ENCODE measurements at regions not wholly inside any gene's neighbourhood (a gene's known extent, or its start where the extent isn't known, plus 50 kb on each side); places are given as distances from the start of the nearest gene placed in this dataset.

DNA sequence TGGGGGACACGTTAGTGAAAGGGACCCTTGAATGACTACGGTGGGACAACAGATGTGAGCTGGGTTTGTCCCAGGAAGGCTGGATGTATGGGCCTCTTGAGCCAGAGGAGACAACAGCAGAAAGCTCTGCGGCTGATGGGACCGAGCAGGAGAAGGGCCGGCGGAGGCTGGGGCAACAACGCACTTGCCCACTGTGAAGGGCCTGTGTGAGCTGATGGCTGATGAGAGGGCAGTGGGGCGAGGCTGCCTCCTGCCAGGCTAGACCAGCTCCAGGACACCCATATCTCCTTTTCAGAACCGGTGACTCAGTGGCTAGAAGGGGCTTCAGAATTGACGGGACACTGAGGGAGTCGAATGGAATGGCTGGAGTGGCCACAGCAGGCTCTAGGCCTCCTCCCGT is 250.1 kb downstream of the SEC14L1 start:
- DNase-seq (ENCODE audit: low read depth in 3 of 3, low spot score in 2 of 3): no peak

DNA sequence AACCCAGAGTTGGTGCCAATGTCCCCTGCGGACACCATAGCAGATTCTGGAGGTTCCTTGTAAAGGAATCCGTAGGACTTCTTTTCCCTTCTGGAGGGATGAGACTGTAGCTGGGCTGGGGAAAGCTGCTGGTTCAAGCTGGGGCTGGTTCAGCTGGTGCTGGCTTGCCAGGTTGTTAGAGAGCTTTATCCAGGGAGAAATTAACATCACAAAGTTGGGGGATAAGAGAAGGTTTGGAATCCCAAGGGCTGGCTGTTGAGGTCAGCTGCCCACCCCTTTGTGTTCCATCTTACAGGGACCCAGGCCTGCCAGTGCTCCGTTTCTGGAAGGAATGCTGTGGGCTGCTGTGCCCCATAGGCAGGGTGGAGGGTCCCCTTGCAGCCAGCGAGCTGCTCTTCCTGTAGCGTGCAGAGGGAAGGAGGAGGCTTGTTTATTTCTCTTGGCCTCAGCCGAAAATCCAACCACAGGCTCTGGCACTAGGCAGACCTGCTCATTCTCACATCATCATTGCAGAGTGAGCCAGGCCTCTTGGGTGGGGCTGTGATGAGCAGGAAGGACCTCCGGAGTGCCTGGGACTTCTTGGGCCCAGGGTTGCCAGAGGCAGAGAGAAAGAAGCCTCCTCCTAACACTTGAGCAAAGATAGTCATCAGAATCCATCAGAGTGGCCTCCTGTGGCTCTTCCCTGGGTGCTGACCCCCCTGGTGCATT is 251.1 kb downstream of the SEC14L1 start:
- DNase-seq (ENCODE audit: low read depth in 3 of 3, low spot score in 2 of 3): no peak

DNA sequence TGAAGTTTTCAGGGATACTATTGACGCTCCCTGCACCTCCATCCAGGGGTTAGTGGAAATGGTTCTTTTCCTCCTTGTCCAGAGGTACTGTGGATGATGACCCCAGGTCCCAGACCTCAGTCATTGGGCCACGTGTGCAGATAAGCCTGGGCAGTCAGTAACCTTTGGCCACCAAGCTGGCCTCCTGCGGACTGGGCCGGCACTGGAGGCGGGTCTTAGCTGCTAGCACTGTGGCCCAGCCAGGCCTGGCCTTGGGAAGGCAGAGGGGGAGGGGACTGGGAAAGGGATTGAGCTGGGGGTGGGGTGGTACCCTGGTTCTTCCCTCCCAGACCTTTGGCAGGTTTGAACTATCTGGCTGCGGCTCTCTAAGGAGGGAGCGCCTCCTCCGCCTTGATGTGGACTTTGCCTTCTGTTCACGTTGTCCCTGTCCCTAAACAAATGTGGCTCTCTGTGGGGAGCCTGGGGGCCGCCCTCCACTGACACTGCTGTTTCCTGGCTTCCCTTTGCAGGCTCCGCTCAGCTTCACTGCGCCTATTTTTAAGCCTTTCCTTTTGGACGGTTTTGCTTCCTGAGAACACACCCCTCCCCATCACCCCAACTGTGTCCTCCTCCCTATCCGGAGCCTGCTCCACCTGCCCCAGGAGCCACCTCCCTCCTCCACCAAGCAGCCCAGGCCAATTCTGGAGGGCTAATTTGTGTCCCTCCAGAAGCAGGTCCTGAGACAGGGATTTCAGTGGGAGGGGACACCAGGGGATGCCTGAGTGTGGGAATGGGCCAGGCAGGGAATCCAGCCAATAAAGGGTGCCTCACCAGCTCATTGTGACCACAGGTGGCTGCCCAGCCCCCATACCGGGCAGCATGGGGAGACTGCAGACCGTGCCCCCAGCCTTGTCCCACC is 251.9 kb downstream of the SEC14L1 start:
- no peak for DNase-seq (ENCODE audit: low read depth in 3 of 3, low spot score in 2 of 3)

DNA sequence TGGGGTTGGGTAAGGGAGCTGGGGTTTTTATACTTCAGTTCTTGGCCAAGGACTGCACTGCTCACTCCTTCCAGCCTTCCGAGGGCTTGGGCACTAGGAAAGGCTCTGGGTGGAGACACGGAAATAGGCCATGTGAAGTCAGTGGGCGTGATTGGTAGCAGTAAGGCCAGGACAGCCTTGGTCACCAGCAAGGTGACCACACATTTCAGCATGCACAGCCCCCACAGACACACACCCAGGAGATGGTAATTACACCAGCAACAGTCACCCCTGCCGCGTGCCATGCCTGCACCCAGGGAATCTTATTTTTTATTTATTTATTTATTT is 252.5 kb downstream of the SEC14L1 start:
- no peak for DNase-seq (ENCODE audit: low read depth in 3 of 3, low spot score in 2 of 3)

- DNase-seq (ENCODE audit: low read depth in 3 of 3, low spot score in 2 of 3): no peak
These were observed 253.2 kb downstream of the SEC14L1 start for GRCh38 chr17:77393867-77394539.

DNA sequence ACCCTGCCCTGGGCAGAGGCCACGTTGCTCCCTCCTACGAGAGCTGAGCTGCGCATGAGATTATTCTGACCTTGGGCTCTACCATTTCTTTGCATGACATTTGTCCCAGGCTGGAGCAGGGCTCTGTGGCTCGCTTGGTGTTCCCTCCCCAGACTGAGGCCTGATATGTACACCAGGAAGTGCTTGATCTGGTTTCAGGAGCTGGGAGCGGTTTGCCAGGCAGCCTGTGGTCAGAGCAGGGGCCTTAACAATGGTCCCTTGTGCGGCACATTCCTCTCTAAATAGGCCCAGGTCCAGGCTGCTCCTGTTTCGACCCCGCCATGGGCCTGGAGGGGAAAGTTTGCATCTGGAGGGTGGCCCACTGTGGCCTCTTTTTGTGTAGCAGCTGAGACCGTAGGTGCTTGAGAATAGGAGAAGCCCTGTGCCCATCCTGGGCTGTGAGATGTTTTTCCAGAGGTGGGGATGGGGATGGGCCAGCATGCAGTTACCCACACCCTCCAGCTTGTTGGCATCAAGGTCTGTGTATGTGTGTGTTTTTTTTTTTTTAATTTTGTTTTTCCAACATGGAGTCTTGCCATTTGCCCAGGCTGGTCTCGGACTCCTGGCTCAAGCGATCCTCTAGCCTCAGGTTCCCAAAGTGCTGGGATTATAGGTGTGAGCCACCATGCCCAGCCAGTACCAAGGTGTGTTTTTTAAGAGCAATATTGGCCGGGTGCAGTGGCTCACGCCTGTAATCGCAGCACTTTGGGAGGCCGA is 253.9 kb downstream of the SEC14L1 start:
- DNase-seq (ENCODE audit: low read depth in 3 of 3, low spot score in 2 of 3): no peak

GRCh38 chr17:77395501-77396048 is 254.8 kb downstream of the SEC14L1 start:
- no peak for DNase-seq (ENCODE audit: low read depth in 3 of 3, low spot score in 2 of 3)

GRCh38 chr17:77396610-77397009 is 255.8 kb downstream of the SEC14L1 start:
- DNase-seq (ENCODE audit: low read depth in 3 of 3, low spot score in 2 of 3): no peak

DNA sequence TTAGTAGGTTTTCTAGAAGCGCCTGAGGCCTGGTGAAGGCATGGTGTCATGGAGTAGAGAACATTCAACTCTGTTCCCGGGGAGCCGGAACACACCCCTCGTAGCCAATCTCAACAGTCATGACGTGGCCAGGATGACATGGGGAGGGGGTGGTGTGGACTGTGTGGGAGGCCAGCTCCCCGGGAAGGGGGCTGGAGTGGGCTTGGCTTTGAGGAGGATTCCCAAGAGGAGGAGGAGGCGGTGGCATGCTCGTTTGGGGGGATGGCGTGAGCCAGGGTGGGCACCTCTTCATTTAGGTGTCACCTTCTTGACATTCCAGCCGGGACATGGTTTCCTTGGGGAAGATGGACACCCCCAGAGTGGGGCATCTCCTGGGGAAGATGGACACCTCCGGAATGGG is 257.5 kb downstream of the SEC14L1 start:
- no peak for DNase-seq (ENCODE audit: low read depth in 3 of 3, low spot score in 2 of 3)

- no peak for DNase-seq (ENCODE audit: low read depth in 3 of 3, low spot score in 2 of 3)
These were observed 258.7 kb downstream of the SEC14L1 start for GRCh38 chr17:77399319-77399957.

GRCh38 chr17:77400445-77400870 is 259.7 kb downstream of the SEC14L1 start:
- DNase-seq (ENCODE audit: low read depth in 3 of 3, low spot score in 2 of 3): no peak

DNA sequence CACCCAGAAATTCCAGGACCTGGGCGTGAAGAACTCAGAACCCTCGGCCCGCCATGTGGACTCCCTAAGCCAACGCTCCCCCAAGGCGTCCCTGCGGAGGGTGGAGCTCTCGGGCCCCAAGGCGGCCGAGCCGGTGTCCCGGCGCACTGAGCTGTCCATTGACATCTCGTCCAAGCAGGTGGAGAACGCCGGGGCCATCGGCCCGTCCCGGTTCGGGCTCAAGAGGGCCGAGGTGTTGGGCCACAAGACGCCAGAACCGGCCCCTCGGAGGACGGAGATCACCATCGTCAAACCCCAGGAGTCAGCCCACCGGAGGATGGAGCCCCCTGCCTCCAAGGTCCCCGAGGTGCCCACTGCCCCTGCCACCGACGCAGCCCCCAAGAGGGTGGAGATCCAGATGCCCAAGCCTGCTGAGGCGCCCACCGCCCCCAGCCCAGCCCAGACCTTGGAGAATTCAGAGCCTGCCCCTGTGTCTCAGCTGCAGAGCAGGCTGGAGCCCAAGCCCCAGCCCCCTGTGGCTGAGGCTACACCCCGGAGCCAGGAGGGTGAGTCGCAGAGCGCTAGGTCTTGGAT is 261.5 kb downstream of the SEC14L1 start:
- no peak for DNase-seq (ENCODE audit: low read depth in 3 of 3, low spot score in 2 of 3)

- DNase-seq (ENCODE audit: low read depth in 3 of 3, low spot score in 2 of 3): no peak
These were observed 263.1 kb downstream of the SEC14L1 start for GRCh38 chr17:77403854-77404253.

DNA sequence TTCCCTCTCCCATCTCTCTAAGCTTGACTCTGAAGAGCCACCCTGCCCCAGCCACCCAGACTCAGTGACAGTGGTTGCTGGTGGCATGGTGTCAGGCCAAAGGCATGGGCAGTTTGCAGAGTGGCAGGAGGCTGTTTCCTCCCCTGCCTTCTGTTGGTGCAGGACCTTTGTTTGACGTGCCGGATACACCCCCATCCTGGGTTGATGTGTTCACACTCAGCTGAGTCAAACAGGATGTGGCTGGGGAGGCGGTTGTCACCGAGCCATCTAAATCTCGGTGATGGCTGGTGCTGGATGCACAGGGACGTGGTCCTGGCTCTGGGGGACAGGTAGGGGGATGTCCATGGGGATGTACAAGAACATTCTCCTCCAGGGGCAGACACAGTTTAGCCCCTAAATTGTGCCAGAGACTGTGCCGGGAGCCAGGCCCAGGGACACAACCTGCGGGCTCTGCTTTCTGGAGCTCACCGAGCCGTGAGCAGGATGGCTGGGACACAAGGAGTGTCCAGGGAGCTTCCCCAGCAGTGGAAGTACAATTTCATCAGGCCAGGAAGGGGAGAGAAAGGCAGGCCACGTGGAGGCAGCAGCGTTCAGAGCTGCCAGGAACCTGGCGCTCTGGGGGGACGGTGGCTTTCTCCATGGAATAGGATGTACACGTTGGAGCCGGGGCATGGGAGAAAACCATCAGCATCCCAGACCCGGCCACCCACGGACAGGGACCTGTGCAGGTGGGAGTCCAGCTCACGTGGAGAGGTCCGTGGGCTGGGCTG is 264.2 kb downstream of the SEC14L1 start:
- no peak for DNase-seq (ENCODE audit: low read depth in 3 of 3, low spot score in 2 of 3)

DNA sequence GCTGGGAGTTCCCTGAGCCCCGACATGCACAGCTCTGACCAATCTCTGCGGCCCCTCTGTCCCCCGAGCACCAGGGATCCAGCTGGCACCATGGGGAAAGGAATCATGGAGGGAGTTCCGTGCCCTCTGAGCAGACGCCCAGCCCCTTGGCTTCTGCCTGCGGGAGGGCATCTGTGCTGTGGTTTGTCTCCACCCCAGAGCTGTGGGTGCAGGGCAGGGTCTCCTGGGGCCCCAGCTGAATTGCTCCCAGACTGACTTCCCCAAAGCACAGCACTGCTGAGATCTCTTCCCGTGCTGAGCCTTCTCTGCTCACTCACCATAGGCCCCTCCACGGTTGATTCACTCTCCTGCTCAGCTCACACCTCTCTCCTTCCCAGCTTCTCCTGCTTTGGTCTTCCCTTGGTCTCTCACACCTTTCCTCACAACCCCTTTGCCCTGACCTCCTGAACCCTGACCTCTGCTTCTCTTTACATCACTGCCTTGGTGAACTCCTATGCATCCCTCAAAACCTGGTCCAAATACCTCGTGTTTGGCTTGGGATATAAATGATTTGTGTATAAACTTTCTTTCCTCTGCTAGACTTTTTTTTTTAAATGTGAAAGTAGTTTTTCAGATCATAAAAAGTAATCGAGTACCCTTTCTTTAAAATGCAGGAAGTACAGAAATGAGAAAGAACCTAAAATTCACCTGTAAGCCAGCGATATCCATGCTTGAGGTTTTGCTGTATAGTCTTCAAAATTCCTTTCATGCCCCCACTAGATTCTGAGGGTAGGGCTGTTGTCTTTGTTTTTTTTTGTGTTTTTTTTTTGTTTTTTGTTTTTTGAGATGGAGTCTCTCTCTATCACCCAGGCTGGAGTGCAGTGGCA is 265.3 kb downstream of the SEC14L1 start:
- DNase-seq (ENCODE audit: low read depth in 3 of 3, low spot score in 2 of 3): no peak

GRCh38 chr17:77407321-77408277 is 266.8 kb downstream of the SEC14L1 start:
- DNase-seq (ENCODE audit: low read depth in 3 of 3, low spot score in 2 of 3): no peak

- DNase-seq (ENCODE audit: low read depth in 3 of 3, low spot score in 2 of 3): no peak
These were observed 267.5 kb downstream of the SEC14L1 start for GRCh38 chr17:77408284-77408683.
